OCI-LY1 (cell line): ENCODE measurements at regions not wholly inside any gene's neighbourhood (a gene's known extent, or its start where the extent isn't known, plus 50 kb on each side); places are given as distances from the start of the nearest gene placed in this dataset.

Experiments used
- CTCF ChIP-seq: fragments of 200-600 bp; sonication (generic), shearing (Covaris generic); IDR thresholded peaks from 2 replicates; pipeline ENCODE4 v1.5.1; 2017; ENCODE audit warnings: mild to moderate bottlenecking, antibody characterized with exemption, low read length, moderate library complexity, mixed read lengths
- EZH2 ChIP-seq: fragments of 200-600 bp; sonication (generic), shearing (Covaris generic); IDR thresholded peaks from 2 replicates; pipeline ENCODE4 v1.8.0; 2017; ENCODE audit warnings: borderline replicate concordance, mixed run types, mild to moderate bottlenecking, antibody characterized with exemption, low read length, moderate library complexity, mixed read lengths

- no peak for TF ChIP-seq CTCF
- TF ChIP-seq EZH2, result no peak
Observed at GRCh38 chr5:30686530-30686929, 507.0 kb upstream of the CDH6 start.
